ENCODE measurements at regions not wholly inside any gene's neighbourhood (a gene's known extent, or its start where the extent isn't known, plus 50 kb on each side); places are given as distances from the start of the nearest gene placed in this dataset.

- TF ChIP-seq, protein P1, sequence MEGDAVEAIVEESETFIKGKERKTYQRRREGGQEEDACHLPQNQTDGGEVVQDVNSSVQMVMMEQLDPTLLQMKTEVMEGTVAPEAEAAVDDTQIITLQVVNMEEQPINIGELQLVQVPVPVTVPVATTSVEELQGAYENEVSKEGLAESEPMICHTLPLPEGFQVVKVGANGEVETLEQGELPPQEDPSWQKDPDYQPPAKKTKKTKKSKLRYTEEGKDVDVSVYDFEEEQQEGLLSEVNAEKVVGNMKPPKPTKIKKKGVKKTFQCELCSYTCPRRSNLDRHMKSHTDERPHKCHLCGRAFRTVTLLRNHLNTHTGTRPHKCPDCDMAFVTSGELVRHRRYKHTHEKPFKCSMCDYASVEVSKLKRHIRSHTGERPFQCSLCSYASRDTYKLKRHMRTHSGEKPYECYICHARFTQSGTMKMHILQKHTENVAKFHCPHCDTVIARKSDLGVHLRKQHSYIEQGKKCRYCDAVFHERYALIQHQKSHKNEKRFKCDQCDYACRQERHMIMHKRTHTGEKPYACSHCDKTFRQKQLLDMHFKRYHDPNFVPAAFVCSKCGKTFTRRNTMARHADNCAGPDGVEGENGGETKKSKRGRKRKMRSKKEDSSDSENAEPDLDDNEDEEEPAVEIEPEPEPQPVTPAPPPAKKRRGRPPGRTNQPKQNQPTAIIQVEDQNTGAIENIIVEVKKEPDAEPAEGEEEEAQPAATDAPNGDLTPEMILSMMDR (conservative IDR thresholded peaks at IDR 0.05 in 1 of 2, IDR thresholded peaks at IDR 0.05 in 1 of 2; ENCODE audit: low read depth in 1 of 2, low read length in 2 of 2), result no peak
- TF ChIP-seq EZH2 (IDR thresholded peaks at IDR 0.05; ENCODE audit: low read length, missing control alignments), result no peak
These were observed 344.1 kb upstream of the REG3G start for GRCh38 chr2:78681386-78681785.
